ENCODE measurements at regions not wholly inside any gene's neighbourhood (a gene's known extent, or its start where the extent isn't known, plus 50 kb on each side); places are given as distances from the start of the nearest gene placed in this dataset.

DNA sequence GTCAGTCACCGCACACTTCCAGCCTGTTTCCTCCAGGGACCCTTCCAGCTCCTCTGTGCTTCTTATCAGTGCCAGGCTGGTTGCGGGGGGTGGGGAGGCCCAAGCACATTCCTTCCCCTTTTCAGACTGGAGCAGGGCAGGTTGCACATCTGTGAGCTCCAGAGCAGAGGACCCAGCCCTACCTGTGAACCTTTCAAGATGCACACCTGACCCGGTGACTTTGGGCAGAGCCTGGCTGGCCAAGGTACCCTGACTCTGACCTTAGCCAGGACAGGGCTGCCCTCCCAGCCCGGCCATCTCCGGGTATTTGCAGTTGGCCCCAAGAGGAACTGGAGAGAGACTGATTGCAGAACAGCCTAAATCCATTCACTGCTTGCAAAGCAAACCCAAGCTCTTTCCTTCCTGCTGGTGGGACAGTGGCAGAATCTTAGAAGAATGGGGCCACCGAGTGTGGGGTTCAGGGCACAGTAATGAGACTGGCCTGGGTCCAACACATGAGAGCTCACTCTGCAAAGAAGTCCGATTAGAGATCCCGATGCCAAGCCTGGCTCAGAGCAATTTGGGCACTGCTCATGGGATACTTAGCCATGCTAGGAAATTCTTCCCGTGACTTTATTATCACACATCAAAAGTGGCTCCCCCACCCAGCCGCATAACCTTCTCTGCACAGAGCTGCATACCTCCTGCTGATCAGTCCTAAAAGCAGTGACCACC lies 64.7 kb upstream of the CCND1 start:
- no peaks in the 10 kb centered on the region for H3K9me3 Mint-ChIP-seq

DNA sequence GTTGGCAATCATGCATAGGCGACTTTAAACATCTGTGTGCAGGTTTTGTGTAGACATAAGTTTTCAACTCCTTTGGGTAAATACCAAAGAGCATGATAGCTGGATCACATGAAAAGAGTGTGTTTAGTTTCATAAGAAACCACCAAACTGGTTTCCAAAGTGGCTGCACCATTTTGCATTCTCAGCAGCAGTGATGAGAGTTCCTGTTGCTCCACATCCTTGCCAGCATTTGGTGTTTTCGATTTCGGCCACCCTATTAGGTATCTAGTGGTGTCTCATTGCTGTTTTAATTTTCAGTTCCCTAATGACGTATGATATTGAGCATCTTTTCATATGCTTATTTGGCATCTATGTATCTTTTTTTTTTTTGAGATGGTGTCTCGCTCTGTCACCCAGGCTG lies 62.8 kb upstream of the CCND1 start:
- 93 to 96% methylated on average over 4 to 5 of the region's 5 CpGs for WGBS, 2 experiments (ENCODE audit: insufficient coverage in 1 of 2, insufficient read length in 1 of 2)
- no peaks in the 10 kb centered on the region for H3K4me1 ChIP-seq (ENCODE audit: control insufficient read depth, insufficient read depth, low read length)
- no peak overlapping the region for H3K27ac ChIP-seq (ENCODE audit: low read depth, low read length)
- no peak overlapping the region for H3K4me3 Mint-ChIP-seq
- TF ChIP-seq, protein P1, sequence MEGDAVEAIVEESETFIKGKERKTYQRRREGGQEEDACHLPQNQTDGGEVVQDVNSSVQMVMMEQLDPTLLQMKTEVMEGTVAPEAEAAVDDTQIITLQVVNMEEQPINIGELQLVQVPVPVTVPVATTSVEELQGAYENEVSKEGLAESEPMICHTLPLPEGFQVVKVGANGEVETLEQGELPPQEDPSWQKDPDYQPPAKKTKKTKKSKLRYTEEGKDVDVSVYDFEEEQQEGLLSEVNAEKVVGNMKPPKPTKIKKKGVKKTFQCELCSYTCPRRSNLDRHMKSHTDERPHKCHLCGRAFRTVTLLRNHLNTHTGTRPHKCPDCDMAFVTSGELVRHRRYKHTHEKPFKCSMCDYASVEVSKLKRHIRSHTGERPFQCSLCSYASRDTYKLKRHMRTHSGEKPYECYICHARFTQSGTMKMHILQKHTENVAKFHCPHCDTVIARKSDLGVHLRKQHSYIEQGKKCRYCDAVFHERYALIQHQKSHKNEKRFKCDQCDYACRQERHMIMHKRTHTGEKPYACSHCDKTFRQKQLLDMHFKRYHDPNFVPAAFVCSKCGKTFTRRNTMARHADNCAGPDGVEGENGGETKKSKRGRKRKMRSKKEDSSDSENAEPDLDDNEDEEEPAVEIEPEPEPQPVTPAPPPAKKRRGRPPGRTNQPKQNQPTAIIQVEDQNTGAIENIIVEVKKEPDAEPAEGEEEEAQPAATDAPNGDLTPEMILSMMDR (conservative IDR thresholded peaks at IDR 0.05): no peak
- H3K9me3 ChIP-seq (ENCODE audit: control insufficient read depth, low read length): no peaks in the 10 kb centered on the region
- H3K27me3 ChIP-seq (ENCODE audit: control insufficient read depth, insufficient read depth, low read length, poor library complexity, severe bottlenecking): no peaks in the 10 kb centered on the region
- H3K4me1 Mint-ChIP-seq: no peaks in the 10 kb centered on the region
- no peaks in the 10 kb centered on the region for H3K27me3 Mint-ChIP-seq (ENCODE audit: insufficient read depth)
- no peak for DNase-seq
- H3K9ac ChIP-seq (ENCODE audit: extremely low read depth, low read length, poor library complexity, severe bottlenecking): no peak overlapping the region
- H3K27ac Mint-ChIP-seq: no peak overlapping the region
- H3K4me3 ChIP-seq (ENCODE audit: low read length): no peak overlapping the region
- H3K36me3 ChIP-seq (ENCODE audit: control insufficient read depth, insufficient read depth, low read length): no peaks in the 10 kb centered on the region
- no peaks in the 10 kb centered on the region for H3K9me3 Mint-ChIP-seq
- H3K36me3 Mint-ChIP-seq (ENCODE audit: low read depth): no peaks in the 10 kb centered on the region

More for the DNA sequence above, 64.7 kb upstream of the CCND1 start:
- H3K36me3 ChIP-seq (ENCODE audit: control insufficient read depth, insufficient read depth, low read length): no peaks in the 10 kb centered on the region
- H3K27me3 ChIP-seq (ENCODE audit: control insufficient read depth, insufficient read depth, low read length, poor library complexity, severe bottlenecking): no peaks in the 10 kb centered on the region
- no peaks in the 10 kb centered on the region for H3K4me1 ChIP-seq (ENCODE audit: control insufficient read depth, insufficient read depth, low read length)
- 94 to 97% methylated on average over 9 to 10 of the region's 10 CpGs for WGBS, 2 experiments (ENCODE audit: insufficient coverage in 1 of 2, insufficient read length in 1 of 2)
- Mint-ChIP-seq H3K4me3 (no peak overlapping the region), H3K27me3 (ENCODE audit: insufficient read depth) (no peaks in the 10 kb centered on the region), H3K27ac (no peak overlapping the region), H3K4me1 (no peaks in the 10 kb centered on the region), H3K36me3 (ENCODE audit: low read depth) (no peaks in the 10 kb centered on the region)
- no peak for DNase-seq
- H3K9me3 ChIP-seq (ENCODE audit: control insufficient read depth, low read length): no peaks in the 10 kb centered on the region
- no peak overlapping the region for H3K4me3 ChIP-seq (ENCODE audit: low read length)
- no peak overlapping the region for H3K27ac ChIP-seq (ENCODE audit: low read depth, low read length)
- TF ChIP-seq, protein P1 (conservative IDR thresholded peaks at IDR 0.05): no peak
- H3K9ac ChIP-seq (ENCODE audit: extremely low read depth, low read length, poor library complexity, severe bottlenecking): no peak overlapping the region

DNA sequence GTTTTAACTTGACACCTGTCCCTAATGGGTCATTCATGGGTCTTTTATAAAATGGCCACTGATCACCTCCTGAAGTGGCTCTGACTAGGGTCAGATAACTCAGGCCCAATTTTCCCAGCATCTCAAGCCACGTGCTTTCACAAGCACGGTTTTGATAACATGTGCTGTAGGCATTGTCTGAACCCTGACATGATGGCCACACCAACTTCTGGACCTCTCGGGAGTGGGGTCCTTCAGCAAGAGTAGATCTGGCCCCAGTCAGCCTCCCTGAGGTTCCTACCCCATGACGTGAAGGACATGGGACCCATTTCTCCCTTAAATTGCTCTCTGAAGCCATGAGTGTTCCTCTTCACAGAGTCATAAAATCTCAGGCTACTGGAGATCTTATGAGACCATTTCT lies 60.4 kb upstream of the CCND1 start:
- no peaks in the 10 kb centered on the region for H3K36me3 ChIP-seq (ENCODE audit: control insufficient read depth, insufficient read depth, low read length)
- Mint-ChIP-seq H3K4me1 (no peaks in the 10 kb centered on the region), H3K36me3 (ENCODE audit: low read depth) (no peaks in the 10 kb centered on the region), H3K27me3 (ENCODE audit: insufficient read depth) (no peaks in the 10 kb centered on the region), H3K4me3 (no peak overlapping the region), H3K27ac (no peak overlapping the region), H3K9me3 (no peaks in the 10 kb centered on the region)
- TF ChIP-seq, protein P1 (conservative IDR thresholded peaks at IDR 0.05): no peak
- no peak overlapping the region for H3K9ac ChIP-seq (ENCODE audit: extremely low read depth, low read length, poor library complexity, severe bottlenecking)
- 85 to 95% methylated on average over 2 to 4 of the region's 4 CpGs for WGBS, 2 experiments (ENCODE audit: insufficient coverage in 1 of 2, insufficient read length in 1 of 2)
- no peaks in the 10 kb centered on the region for H3K9me3 ChIP-seq (ENCODE audit: control insufficient read depth, low read length)
- no peak for DNase-seq
- H3K4me3 ChIP-seq (ENCODE audit: low read length): no peak overlapping the region
- H3K27ac ChIP-seq (ENCODE audit: low read depth, low read length): no peak overlapping the region
- no peaks in the 10 kb centered on the region for H3K4me1 ChIP-seq (ENCODE audit: control insufficient read depth, insufficient read depth, low read length)
- no peaks in the 10 kb centered on the region for H3K27me3 ChIP-seq (ENCODE audit: control insufficient read depth, insufficient read depth, low read length, poor library complexity, severe bottlenecking)

All from endodermal cell (in vitro differentiated cells).